HG02938 (cell line): ENCODE measurements at regions not wholly inside any gene's neighbourhood (a gene's known extent, or its start where the extent isn't known, plus 50 kb on each side); places are given as distances from the start of the nearest gene placed in this dataset.
A peak's percentile ranks its signal among the peaks of the same experiment; 100 is the strongest.
"Not testable (repeated sequence)": the region's sequence is repeated elsewhere in the genome, so short reads cannot be mapped to it uniquely, and the experiment has no call there.

ENCODE experiments used
- ATAC-seq: cut with Tn5 transposase; IDR thresholded peaks from one replicate; pipeline ENCODE4 v1.9.1; 2021; ENCODE audit warnings: mild to moderate bottlenecking, moderate library complexity; ENCODE audit not compliant: unreplicated experiment

GRCh38 chr12:59158066-59158465, 237.8 kb upstream of the LRIG3 start:
- no peak for ATAC-seq

- no peak for ATAC-seq
These were observed 235.1 kb upstream of the LRIG3 start for GRCh38 chr12:59155448-59155847.

- no peak for ATAC-seq
These were observed 230.9 kb upstream of the LRIG3 start for GRCh38 chr12:59151243-59151642.

- ATAC-seq: peak; percentile 100
These were observed 229.8 kb upstream of the LRIG3 start for GRCh38 chr12:59149995-59150642.

- no peak for ATAC-seq
These were observed 227.5 kb upstream of the LRIG3 start for GRCh38 chr12:59147791-59148190.

GRCh38 chr12:59142183-59142790, 222.0 kb upstream of the LRIG3 start:
- ATAC-seq: no peak

GRCh38 chr12:59134750-59135149, 214.4 kb upstream of the LRIG3 start:
- no peak for ATAC-seq

GRCh38 chr12:59131462-59131861, 211.2 kb upstream of the LRIG3 start:
- no peak for ATAC-seq

- ATAC-seq: no peak
These were observed 202.5 kb upstream of the LRIG3 start for GRCh38 chr12:59122784-59123183.

GRCh38 chr12:59121451-59121850, 201.1 kb upstream of the LRIG3 start:
- ATAC-seq: no peak

- ATAC-seq: no peak
These were observed 199.4 kb upstream of the LRIG3 start for GRCh38 chr12:59119676-59120075.

- ATAC-seq: no peak
These were observed 198.1 kb upstream of the LRIG3 start for GRCh38 chr12:59118356-59118755.

GRCh38 chr12:59115995-59116394, 195.7 kb upstream of the LRIG3 start:
- no peak for ATAC-seq

GRCh38 chr12:59115526-59115925, 195.2 kb upstream of the LRIG3 start:
- no peak for ATAC-seq

GRCh38 chr12:59113831-59114615, 193.7 kb upstream of the LRIG3 start:
- ATAC-seq: peak; percentile 93

- no peak for ATAC-seq
These were observed 191.5 kb upstream of the LRIG3 start for GRCh38 chr12:59111851-59112250.

- not testable (repeated sequence) for ATAC-seq
These were observed 188.2 kb upstream of the LRIG3 start for GRCh38 chr12:59108516-59108915.

GRCh38 chr12:59100585-59100984, 180.3 kb upstream of the LRIG3 start:
- ATAC-seq: no peak

GRCh38 chr12:59097876-59098275, 177.6 kb upstream of the LRIG3 start:
- no peak for ATAC-seq

- no peak for ATAC-seq
These were observed 175.9 kb upstream of the LRIG3 start for GRCh38 chr12:59096246-59096645.

GRCh38 chr12:59093073-59093772, 172.9 kb upstream of the LRIG3 start:
- no peak for ATAC-seq
